LoVo (cell line): ENCODE measurements at regions not wholly inside any gene's neighbourhood (a gene's known extent, or its start where the extent isn't known, plus 50 kb on each side); places are given as distances from the start of the nearest gene placed in this dataset.
"Not testable (repeated sequence)": the region's sequence is repeated elsewhere in the genome, so short reads cannot be mapped to it uniquely, and the experiment has no call there.

Experiments
- DNase-seq: peaks from one replicate; pipeline ENCODE4 v3.0.0-alpha.2; 2016; ENCODE audit warnings: low spot score

GRCh38 chr4:187332141-187332540 lies 608.5 kb upstream of the FAT1 start:
- DNase-seq: no peak

DNA sequence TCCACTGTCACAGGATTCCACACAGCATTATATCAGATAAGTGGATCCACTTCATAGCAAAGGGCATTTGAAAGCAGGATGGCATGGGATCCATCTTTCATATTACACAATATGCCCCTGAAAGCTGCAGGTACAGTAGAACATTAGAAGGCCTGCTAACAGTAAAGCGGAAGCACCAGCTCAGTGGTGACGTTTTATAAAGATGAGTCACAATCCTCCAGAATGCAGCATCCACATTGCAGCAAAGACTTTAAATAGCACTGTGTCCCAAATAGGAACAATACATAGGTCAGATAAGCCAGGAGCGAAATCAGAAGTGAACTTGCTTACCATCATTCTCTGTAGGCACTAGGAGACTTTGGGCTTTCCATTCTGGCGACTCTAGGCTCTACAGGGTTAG lies 609.5 kb upstream of the FAT1 start:
- DNase-seq: no peak

DNA sequence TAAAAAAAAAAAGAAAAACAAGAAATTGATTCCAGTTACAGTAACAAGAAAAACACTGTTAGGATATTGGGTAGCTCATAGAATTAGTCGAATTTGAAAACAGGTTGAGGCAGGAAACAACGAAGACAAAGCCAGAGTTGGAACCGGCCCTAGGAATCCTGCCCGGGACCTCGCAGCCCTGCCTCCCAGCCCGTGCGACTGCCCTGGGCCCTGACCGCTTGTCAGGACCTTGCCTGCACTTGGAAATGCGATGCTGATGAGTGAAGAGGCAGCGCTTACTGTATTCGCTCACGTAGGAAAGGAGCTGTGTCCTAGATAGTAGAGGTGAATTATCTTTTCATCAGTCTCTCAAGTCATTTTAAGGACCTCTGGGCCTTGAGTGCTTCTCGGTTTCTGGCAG lies 611.7 kb upstream of the FAT1 start:
- DNase-seq: no peak

DNA sequence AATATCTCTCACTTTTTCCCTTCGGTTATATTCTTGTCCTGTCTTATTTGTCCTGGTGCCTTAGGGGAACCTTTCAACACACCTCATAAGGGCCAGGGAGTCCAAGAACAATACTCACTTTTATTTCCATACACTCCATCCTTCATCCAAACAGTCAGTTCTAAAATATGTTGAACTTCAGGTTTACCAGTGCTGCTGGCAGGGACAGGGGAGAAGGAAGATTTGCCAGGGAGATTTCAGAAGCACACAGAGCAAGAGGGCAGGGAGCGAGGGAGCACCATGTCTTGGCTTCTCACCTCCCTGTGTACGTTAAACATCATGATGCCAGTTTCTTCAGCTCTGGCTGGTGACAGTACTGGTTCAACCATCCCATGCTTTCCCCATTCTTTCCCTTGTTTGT lies 631.1 kb upstream of the FAT1 start:
- DNase-seq: no peak

DNA sequence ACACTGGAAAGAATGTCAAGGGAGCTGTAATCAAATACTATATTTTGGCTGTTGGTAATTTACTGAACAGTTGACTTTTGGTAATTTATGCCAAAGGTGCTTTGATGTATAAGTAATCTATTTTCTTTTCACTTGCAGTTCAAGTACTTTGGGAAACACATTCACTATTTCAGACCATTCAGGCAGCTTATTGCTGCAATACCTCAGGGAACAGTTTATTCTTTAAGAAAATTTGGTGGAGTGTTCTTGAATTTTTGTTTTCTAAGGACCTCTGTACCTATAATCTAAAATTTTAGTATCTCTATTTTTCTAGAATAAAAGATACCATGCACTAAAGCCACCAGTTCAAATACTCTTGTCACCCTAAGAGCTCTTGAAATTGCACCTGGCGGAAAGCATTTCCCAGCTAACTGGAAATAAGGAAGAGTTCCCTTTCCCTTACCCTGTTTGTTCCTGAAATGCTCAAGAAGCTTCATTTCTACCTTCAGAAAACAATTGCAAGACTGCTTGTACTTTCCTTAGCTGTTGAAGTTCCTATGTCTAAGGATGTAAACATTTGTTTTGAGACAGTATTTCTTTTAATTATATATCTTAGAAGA lies 633.5 kb upstream of the FAT1 start:
- no peak for DNase-seq

DNA sequence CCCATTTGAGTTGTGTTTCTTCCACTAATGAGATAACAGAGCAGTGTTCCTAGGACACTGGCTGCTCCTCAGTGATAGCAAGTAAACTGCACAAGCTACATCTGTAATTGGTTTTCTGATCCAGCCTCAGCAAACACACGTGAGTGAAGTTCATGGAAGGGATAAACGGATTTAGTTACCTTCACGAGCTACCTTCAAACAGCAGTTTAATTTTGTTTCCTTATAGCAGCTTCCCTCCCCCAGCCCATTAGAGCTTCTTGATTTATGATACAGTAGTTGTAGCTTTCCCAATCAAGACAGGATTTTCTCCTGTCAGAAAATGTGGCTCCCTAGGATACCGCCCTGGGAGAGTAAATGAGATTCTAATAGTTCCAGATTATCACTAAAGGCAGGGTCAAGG lies 634.2 kb upstream of the FAT1 start:
- no peak for DNase-seq

DNA sequence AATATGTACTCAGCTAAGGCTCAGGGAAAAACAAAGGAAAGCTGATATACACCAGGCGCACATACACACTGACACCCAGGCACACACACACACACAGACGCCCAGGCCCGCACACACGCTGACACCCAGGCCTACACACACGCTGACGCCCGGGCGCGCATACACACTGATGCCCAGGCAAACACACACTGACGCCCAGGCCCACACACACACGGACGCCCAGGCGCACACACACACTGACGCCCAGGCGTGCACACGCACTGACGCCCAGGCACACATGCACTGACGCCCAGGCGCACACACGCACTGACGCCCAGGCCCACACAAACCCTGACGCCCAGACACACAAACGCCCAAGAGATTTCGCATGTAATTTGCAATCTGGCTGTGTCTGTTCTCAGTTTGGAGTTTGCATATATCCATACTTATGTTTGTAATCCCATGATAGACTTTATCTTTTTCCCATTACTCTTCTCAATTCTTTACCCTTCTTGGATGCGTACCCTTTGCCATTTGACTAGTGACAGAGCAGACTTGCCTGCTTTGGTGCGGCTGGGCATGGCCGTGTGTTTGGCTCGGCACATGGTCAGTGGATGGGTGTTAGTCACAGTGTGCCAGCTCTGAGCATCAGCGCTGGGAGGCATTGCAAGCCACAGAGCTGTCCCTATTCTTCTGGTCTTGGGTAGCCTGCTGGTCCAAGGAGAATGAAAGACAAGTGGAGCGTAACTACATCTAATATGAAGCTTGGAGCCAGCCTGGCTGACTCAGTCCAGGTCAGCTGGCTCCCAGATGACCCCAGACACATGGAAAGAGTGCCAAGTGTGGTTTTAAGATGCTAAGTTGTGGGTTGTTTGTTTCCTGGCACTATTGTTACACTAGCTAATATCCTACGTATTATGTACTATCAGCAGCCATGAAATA lies 632.4 kb upstream of the ZFP42 start:
- DNase-seq: no peak

- no peak for DNase-seq
These were observed 631.2 kb upstream of the ZFP42 start for GRCh38 chr4:187364401-187364800.

GRCh38 chr4:187364851-187365250 lies 630.7 kb upstream of the ZFP42 start:
- DNase-seq: no peak

DNA sequence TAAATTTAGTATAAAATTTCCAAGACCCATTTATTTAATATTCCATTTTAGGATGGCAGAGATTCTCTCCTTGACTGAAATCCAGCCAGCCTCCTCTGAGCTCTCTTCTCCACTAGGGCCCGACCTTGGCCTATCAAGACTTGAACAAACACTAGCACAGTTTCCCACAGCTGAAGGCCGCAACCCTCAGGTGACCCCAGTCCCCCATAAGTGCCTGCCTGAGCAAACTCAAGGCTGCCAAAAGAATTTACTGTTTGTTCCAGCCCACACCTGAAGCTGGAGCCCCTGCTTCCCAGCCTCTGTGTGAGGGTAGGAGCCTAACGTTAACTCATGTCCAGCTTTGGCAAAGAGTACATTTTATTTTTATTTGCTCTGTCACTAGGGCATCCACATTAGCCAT lies 629.0 kb upstream of the ZFP42 start:
- no peak for DNase-seq

- DNase-seq: no peak
These were observed 624.7 kb upstream of the ZFP42 start for GRCh38 chr4:187370918-187371317.

GRCh38 chr4:187378441-187378840 lies 617.1 kb upstream of the ZFP42 start:
- DNase-seq: no peak

GRCh38 chr4:187380181-187380581 lies 615.4 kb upstream of the ZFP42 start:
- DNase-seq: peak; percentile 16

GRCh38 chr4:187383181-187383580 lies 612.4 kb upstream of the ZFP42 start:
- no peak for DNase-seq

DNA sequence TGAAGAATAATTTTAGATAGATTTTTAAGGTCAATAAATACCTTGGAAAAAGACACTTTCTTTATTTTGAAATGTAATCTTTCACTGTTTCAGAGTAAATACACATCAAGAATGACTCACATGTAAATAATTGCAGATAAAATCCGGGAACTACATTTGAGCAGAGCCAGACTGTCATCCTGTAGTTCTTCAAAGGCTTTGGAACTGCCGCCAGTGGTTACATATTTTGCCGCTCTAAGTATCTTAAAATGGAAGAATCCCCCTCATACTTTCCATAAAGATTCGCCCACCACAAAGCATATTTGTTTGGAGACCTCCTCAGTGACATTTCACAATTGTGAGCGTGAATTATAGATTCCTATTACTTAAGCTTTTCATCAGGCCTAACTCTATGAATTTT lies 607.8 kb upstream of the ZFP42 start:
- no peak for DNase-seq

GRCh38 chr4:187389420-187389819 lies 606.2 kb upstream of the ZFP42 start:
- DNase-seq: no peak

- DNase-seq: no peak
These were observed 604.9 kb upstream of the ZFP42 start for GRCh38 chr4:187390646-187391045.

- no peak for DNase-seq
These were observed 601.8 kb upstream of the ZFP42 start for GRCh38 chr4:187393531-187394344.

DNA sequence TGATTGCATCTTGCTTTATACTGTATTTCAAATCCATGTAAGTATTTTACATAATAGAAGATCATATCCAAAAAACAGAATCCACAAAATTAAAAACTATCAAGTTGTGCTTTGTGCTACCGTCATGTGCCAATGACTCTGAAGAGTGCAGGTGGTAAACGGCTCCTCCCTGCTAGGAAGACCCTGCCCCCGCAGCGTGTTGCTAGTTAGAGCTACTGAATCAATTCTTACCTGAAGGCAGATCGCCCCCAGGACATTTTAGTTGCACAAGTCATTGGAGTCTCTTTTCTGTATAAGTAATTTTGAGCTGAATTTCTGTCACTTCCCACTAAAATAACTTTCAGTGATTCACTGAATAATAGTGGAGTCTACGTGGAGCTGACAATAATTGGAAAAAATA lies 599.5 kb upstream of the ZFP42 start:
- DNase-seq: no peak

DNA sequence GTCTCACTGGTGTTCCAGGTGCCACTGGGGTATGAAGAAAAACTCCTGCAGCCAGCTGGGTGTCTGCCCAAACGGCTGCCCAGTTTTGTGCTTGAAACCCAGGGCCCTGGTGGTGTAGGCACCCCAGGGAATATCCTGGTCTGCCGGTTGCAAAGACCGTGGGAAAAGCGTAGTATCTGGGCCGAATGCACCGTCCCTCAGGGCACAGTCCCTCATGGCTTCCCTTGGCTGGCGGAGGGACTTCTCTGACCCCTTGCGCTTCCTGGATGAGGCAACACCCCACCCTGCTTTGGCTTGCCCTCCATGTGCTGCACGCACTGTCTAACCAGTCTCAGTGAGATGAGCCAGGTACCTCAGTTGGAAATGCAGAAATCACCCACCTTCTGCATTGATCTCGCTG lies 587.1 kb upstream of the ZFP42 start:
- DNase-seq: not testable (repeated sequence)

GRCh38 chr4:187413564-187414358 lies 581.8 kb upstream of the ZFP42 start:
- DNase-seq: no peak

DNA sequence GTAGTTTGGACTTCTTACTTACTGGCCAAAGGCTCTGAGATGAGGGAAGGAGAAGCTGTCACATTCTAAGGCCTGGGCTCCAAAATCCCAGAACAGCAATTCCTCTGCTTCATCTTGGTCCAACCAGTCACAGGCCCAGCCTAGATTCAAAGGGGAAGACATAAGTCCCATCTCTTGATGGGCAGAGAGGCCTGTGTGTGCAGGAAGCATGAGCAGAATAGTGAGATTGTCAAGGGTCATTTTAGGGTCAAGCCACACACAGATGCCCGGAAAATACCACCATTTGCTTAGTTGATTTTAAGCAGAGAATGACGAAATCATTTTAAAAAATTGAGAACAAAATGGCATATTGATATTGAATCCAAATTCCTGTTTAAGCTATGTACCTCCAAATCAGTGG lies 580.9 kb upstream of the ZFP42 start:
- DNase-seq: no peak
